ENCODE measurements at regions not wholly inside any gene's neighbourhood (a gene's known extent, or its start where the extent isn't known, plus 50 kb on each side); places are given as distances from the start of the nearest gene placed in this dataset.

DNA sequence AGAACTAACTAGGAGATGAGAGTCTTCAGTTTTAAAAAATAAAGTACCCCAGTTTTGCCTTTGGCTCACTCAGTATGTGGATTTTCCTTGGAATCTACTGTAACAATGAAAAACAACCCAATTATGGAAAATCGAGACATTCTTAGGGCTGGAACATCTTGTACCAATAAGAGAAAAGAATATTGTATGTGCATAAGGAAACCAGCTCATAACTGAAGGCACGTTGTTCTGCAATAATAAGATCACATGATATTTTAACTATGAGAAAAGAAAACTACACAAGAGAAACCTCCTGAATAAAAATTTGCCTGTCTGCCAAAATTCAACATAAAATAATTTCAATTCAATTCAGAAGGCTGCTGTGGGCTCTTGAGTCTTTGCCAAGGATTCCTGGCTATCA, 261.8 kb upstream of the EDNRA start:
- ATAC-seq = no peak
- no peak for DNase-seq
- Histone ChIP-seq H3K4me1 (no peaks in the 10 kb centered on the region), H3K9me3 (no peaks in the 10 kb centered on the region), H3K27ac (no peak overlapping the region), H3K27me3 (no peaks in the 10 kb centered on the region), H3K36me3 (no peaks in the 10 kb centered on the region), H3K4me3 (no peak overlapping the region)
- intact Hi-C loops (cut with DNase I) = no loop called here
- no peak for TF ChIP-seq CTCF (IDR thresholded peaks at IDR 0.05)

GRCh38 chr4:147220833-147221232, 260.1 kb upstream of the EDNRA start:
- Histone ChIP-seq H3K4me3 (no peak overlapping the region), H3K27ac (no peak overlapping the region), H3K36me3 (no peaks in the 10 kb centered on the region), H3K27me3 (no peaks in the 10 kb centered on the region), H3K4me1 (no peaks in the 10 kb centered on the region), H3K9me3 (no peaks in the 10 kb centered on the region)
- ATAC-seq = no peak
- TF ChIP-seq CTCF (IDR thresholded peaks at IDR 0.05) = no peak
- intact Hi-C loops (cut with DNase I) = no loop called here
- no peak for DNase-seq

DNA sequence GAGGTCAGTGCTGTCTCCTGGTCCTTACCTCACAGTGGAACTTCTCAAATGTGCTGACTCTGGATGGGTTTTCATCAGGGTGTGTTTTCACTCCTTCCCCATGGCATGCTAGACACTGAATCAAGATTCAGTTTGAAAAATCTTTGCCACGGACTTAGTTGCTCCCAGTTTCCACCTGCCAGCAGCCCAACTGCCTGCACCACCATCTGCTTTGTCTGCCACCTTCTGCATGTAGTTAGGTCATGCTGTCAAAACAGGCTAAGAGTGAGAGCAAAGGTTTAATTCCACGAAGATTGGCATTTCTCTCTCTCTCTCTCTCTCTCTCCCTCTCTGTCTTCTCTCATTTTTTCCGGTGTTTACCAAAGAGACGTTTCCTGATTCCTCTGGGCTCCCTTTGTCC, 258.0 kb upstream of the EDNRA start:
- Histone ChIP-seq H3K9me3 (no peaks in the 10 kb centered on the region), H3K4me1 (no peaks in the 10 kb centered on the region), H3K27ac (no peak overlapping the region), H3K4me3 (no peak overlapping the region), H3K27me3 (no peaks in the 10 kb centered on the region), H3K36me3 (no peaks in the 10 kb centered on the region)
- no peak for TF ChIP-seq CTCF (IDR thresholded peaks at IDR 0.05)
- intact Hi-C loops (cut with DNase I) = no loop called here
- DNase-seq = no peak
- no peak for ATAC-seq

DNA sequence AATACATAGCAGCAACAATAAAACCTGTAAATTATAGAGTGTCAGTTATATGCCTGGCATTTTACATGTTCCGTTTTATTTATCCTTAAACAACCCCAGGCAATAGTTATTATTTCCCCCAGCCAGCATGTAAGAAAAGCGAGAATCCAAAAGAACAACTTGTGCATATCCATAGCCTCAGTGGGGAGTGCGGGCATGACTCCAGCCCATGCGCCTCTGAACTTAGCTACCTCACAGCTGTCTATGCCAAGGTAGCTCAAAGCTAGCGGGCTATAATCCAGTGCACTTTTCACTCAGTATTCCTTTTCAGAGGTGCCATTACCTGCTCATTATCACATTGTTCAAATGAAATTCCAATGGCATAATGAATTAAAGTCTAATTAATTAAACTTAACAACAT, 257.3 kb upstream of the EDNRA start:
- no peak for TF ChIP-seq CTCF (IDR thresholded peaks at IDR 0.05)
- H3K9me3 ChIP-seq = no peaks in the 10 kb centered on the region
- H3K27me3 ChIP-seq = no peaks in the 10 kb centered on the region
- H3K36me3 ChIP-seq = no peaks in the 10 kb centered on the region
- H3K27ac ChIP-seq = no peak overlapping the region
- DNase-seq (no peak), ATAC-seq (no peak)
- no peak overlapping the region for H3K4me3 ChIP-seq
- H3K4me1 ChIP-seq = no peaks in the 10 kb centered on the region
- intact Hi-C loops (cut with DNase I) = no loop called here

GRCh38 chr4:147236806-147237205, 244.1 kb upstream of the EDNRA start:
- no peak for ATAC-seq

More at GRCh38 chr4:147236806-147237205, 244.1 kb upstream of the EDNRA start:
- TF ChIP-seq CTCF (IDR thresholded peaks at IDR 0.05) = no peak
- no peak overlapping the region for H3K27ac ChIP-seq
- H3K9me3 ChIP-seq = no peaks in the 10 kb centered on the region
- H3K27me3 ChIP-seq = no peaks in the 10 kb centered on the region
- intact Hi-C loops (cut with DNase I) = no loop called here
- H3K4me3 ChIP-seq = no peak overlapping the region
- H3K36me3 ChIP-seq = no peaks in the 10 kb centered on the region
- no peak for DNase-seq
- H3K4me1 ChIP-seq = no peaks in the 10 kb centered on the region

Measured in left lung (tissue), 4 donors.